GM23338 (cell line): ENCODE measurements at regions not wholly inside any gene's neighbourhood (a gene's known extent, or its start where the extent isn't known, plus 50 kb on each side); places are given as distances from the start of the nearest gene placed in this dataset.

Experiments used
- ATAC-seq: fragments of 200-7000 bp; cut with Tn5 transposase; 3 replicates; pipeline ENCODE4 v1.9.1; 2020
- DNase-seq: peaks from one replicate; pipeline ENCODE4 v3.0.0-alpha.2; 2015; ENCODE audit warnings: low spot score
- H2AFZ ChIP-seq: fragments of 200-600 bp; sonication (generic); 2 replicates; pipeline ENCODE4 v1.8.0; 2016; ENCODE audit warnings: antibody characterized with exemption, mild to moderate bottlenecking, moderate library complexity
- H3F3A ChIP-seq: fragments of 200-600 bp; sonication (generic); replicated peaks from 2 replicates; pipeline ENCODE4 v1.8.0; 2017; ENCODE audit warnings: antibody characterized with exemption, mixed run types, low read depth
- H3K27ac ChIP-seq: fragments of 200-600 bp; sonication (generic); 2 replicates; pipeline ENCODE4 v1.6.1; 2016; ENCODE audit warnings: low read depth
- H3K27me3 ChIP-seq: fragments of 200-600 bp; sonication (generic); 2 replicates; pipeline ENCODE4 v1.8.0; 2016; ENCODE audit warnings: mild to moderate bottlenecking, mixed run types, moderate library complexity; ENCODE audit not compliant: insufficient read depth
- H3K36me3 ChIP-seq: fragments of 200-600 bp; sonication (generic); 2 replicates; pipeline ENCODE4 v1.8.0; 2016; ENCODE audit warnings: mild to moderate bottlenecking; ENCODE audit not compliant: insufficient read depth
- H3K4me1 ChIP-seq: fragments of 200-600 bp; sonication (generic); 2 replicates; pipeline ENCODE4 v1.8.0; 2016; ENCODE audit warnings: mild to moderate bottlenecking, moderate library complexity; ENCODE audit not compliant: insufficient read depth
- H3K4me2 ChIP-seq: fragments of 200-600 bp; sonication (generic); 2 replicates; pipeline ENCODE4 v1.7.1; 2017; ENCODE audit warnings: mixed run types
- H3K4me3 ChIP-seq: fragments of 200-600 bp; sonication (generic); 2 replicates; pipeline ENCODE4 v1.6.1; 2016; ENCODE audit warnings: mixed run types
- H3K79me2 ChIP-seq: fragments of 200-600 bp; sonication (generic); replicated peaks from 2 replicates; pipeline ENCODE4 v1.8.0; 2017; ENCODE audit warnings: mild to moderate bottlenecking; ENCODE audit not compliant: insufficient read depth
- H3K9me2 ChIP-seq: fragments of 200-600 bp; sonication (generic); 2 replicates; pipeline ENCODE4 v1.8.0; 2017; ENCODE audit not compliant: insufficient read depth
- H4K20me1 ChIP-seq: fragments of 200-600 bp; sonication (generic); replicated peaks from 2 replicates; pipeline ENCODE4 v1.8.0; 2017; ENCODE audit warnings: mild to moderate bottlenecking; ENCODE audit not compliant: insufficient read depth
- H3K27ac Mint-ChIP-seq: 2 replicates; pipeline ENCODE4 v1.8.0; 2020; ENCODE audit warnings: inconsistent platforms, mild to moderate bottlenecking, moderate library complexity, mixed read lengths
- H3K27me3 Mint-ChIP-seq: 3 replicates; pipeline ENCODE4 v1.8.0; 2022; ENCODE audit warnings: low read depth, mild to moderate bottlenecking, moderate library complexity, mixed read lengths, inconsistent platforms; ENCODE audit not compliant: insufficient read depth, poor library complexity
- H3K36me3 Mint-ChIP-seq: 3 replicates; pipeline ENCODE4 v1.8.0; 2021; ENCODE audit warnings: low read depth, mild to moderate bottlenecking, inconsistent platforms, moderate library complexity, mixed read lengths
- H3K4me1 Mint-ChIP-seq: 3 replicates; pipeline ENCODE4 v1.8.0; 2020; ENCODE audit warnings: mild to moderate bottlenecking, inconsistent platforms, mixed read lengths
- H3K4me3 Mint-ChIP-seq: 3 replicates; pipeline ENCODE4 v1.8.0; 2021; ENCODE audit warnings: moderate library complexity, mild to moderate bottlenecking, inconsistent platforms, mixed read lengths
- H3K9me3 Mint-ChIP-seq: 3 replicates; pipeline ENCODE4 v1.8.0; 2020; ENCODE audit warnings: moderate library complexity, mild to moderate bottlenecking, inconsistent platforms, mixed read lengths
- CREB1 ChIP-seq: fragments of 250-450 bp; sonication (Bioruptor Pico); IDR thresholded peaks from 2 replicates; pipeline ENCODE4 v1.5.0; 2020; ENCODE audit warnings: low read depth, mild to moderate bottlenecking, moderate library complexity
- EZH2 ChIP-seq: fragments of 200-600 bp; sonication (generic); IDR thresholded peaks from one replicate; pipeline ENCODE4 v1.8.0; 2017; ENCODE audit warnings: antibody characterized with exemption, mild to moderate bottlenecking, low read depth; ENCODE audit not compliant: unreplicated experiment
- EZH2phosphoT487 ChIP-seq: fragments of 200-600 bp; sonication (generic); IDR thresholded peaks from one replicate; pipeline ENCODE4 v1.8.1; 2018; ENCODE audit warnings: antibody characterized with exemption; ENCODE audit not compliant: unreplicated experiment
- JUNB ChIP-seq: IDR thresholded peaks from one replicate; pipeline ENCODE4 v1.6.1; 2016; ENCODE audit warnings: antibody characterized with exemption; ENCODE audit not compliant: unreplicated experiment
- NANOG ChIP-seq: IDR thresholded peaks from 2 replicates; pipeline ENCODE4 v1.6.1; 2016; ENCODE audit warnings: antibody characterized with exemption, borderline replicate concordance
- POLR2AphosphoS5 ChIP-seq: IDR thresholded peaks from 2 replicates; pipeline ENCODE4 v1.6.1; 2016; ENCODE audit warnings: antibody characterized with exemption, low read depth
- STAT1 ChIP-seq: IDR thresholded peaks from one replicate; pipeline ENCODE4 v1.6.1; 2016; ENCODE audit warnings: antibody characterized with exemption; ENCODE audit not compliant: unreplicated experiment
- ZNF114 ChIP-seq: fragments of 250-450 bp; sonication (Bioruptor Pico); IDR thresholded peaks from 2 replicates; pipeline ENCODE4 v1.5.0; 2020; ENCODE audit warnings: mild to moderate bottlenecking, moderate library complexity
- ZNF331 ChIP-seq: fragments of 250-450 bp; sonication (Bioruptor Pico); IDR thresholded peaks from 2 replicates; pipeline ENCODE4 v1.5.0; 2020; ENCODE audit warnings: low read depth, mild to moderate bottlenecking, moderate library complexity
- TF ChIP-seq, protein P1 (sequence below): IDR thresholded peaks from 2 replicates; pipeline ENCODE4 v1.6.1; 2016; ENCODE audit warnings: antibody characterized with exemption
- TF ChIP-seq, protein P2 (sequence below): IDR thresholded peaks from one replicate; pipeline ENCODE4 v1.6.1; 2018; ENCODE audit warnings: antibody characterized with exemption; ENCODE audit not compliant: unreplicated experiment
- TF ChIP-seq, protein P3 (sequence below), 2 experiments: fragments of 200-600 bp in 1 of 2; sonication (generic) in 1 of 2; conservative IDR thresholded peaks; 2 replicates each; pipeline versions ENCODE4 v1.5.1 to v1.6.1; 2016 to 2017; ENCODE audit warnings: antibody characterized with exemption in 2 of 2, low read depth in 2 of 2, mild to moderate bottlenecking in 2 of 2, moderate library complexity in 1 of 2
- TF ChIP-seq, protein P4 (sequence below): fragments of 250-450 bp; sonication (Bioruptor Pico); IDR thresholded peaks from 2 replicates; pipeline ENCODE4 v1.5.0; 2020; ENCODE audit warnings: mild to moderate bottlenecking, moderate library complexity

DNA sequence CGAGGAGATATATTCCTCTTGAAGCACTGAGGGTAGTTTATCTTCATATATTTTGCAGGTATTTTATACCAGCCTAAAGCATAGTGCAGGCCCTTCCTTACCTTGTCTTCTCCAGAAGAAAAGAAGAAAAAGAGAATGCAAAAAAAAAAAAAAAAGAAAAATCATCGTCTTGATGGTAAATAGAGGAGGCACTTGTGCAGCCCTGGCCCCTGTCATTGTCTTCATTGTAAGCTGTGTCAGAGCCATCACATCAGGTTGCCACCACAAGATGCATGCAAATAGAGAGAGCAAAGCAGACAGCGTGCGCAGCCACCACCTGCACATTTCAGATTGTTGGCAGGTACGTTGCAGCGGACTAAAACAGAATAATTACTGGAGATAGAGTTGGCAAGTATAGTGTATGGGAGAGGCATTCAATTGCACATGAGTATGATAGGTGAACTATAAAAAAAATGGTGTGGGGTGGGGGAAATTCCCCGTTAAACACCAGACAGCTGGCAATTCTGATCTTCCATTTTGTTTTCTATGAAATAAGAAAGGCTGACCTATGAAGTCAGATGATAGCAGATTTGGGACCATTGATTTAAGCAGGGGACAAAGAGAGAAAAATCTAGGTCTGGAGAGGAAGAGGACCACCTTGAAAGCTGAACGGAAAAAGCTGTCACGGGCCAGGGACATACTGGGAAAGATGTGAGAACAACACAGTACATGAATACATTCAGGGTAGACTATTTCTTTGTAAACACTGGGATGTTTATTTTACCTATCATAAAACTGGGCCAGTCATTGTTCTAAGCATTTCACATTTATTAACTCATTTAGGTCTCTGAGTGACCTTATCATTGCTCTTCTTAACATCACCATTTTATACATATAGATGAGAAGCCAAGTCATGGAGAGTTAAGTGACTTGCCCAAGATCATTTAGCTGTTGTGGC is 306.3 kb upstream of the SP8 start:
- H3K4me1 ChIP-seq: 0 out of 2 replicates have a peak, but pooled peaks cover 5% of the 10 kb centered on the region
- no peak overlapping the region; the same call in 1 of the 2 replicates for H2AFZ ChIP-seq
- TF ChIP-seq, protein P1, sequence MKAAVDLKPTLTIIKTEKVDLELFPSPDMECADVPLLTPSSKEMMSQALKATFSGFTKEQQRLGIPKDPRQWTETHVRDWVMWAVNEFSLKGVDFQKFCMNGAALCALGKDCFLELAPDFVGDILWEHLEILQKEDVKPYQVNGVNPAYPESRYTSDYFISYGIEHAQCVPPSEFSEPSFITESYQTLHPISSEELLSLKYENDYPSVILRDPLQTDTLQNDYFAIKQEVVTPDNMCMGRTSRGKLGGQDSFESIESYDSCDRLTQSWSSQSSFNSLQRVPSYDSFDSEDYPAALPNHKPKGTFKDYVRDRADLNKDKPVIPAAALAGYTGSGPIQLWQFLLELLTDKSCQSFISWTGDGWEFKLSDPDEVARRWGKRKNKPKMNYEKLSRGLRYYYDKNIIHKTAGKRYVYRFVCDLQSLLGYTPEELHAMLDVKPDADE: no peak
- no peak for TF ChIP-seq STAT1
- TF ChIP-seq JUNB: no peak
- TF ChIP-seq EZH2phosphoT487: no peak
- TF ChIP-seq, protein P2, sequence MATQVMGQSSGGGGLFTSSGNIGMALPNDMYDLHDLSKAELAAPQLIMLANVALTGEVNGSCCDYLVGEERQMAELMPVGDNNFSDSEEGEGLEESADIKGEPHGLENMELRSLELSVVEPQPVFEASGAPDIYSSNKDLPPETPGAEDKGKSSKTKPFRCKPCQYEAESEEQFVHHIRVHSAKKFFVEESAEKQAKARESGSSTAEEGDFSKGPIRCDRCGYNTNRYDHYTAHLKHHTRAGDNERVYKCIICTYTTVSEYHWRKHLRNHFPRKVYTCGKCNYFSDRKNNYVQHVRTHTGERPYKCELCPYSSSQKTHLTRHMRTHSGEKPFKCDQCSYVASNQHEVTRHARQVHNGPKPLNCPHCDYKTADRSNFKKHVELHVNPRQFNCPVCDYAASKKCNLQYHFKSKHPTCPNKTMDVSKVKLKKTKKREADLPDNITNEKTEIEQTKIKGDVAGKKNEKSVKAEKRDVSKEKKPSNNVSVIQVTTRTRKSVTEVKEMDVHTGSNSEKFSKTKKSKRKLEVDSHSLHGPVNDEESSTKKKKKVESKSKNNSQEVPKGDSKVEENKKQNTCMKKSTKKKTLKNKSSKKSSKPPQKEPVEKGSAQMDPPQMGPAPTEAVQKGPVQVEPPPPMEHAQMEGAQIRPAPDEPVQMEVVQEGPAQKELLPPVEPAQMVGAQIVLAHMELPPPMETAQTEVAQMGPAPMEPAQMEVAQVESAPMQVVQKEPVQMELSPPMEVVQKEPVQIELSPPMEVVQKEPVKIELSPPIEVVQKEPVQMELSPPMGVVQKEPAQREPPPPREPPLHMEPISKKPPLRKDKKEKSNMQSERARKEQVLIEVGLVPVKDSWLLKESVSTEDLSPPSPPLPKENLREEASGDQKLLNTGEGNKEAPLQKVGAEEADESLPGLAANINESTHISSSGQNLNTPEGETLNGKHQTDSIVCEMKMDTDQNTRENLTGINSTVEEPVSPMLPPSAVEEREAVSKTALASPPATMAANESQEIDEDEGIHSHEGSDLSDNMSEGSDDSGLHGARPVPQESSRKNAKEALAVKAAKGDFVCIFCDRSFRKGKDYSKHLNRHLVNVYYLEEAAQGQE: no peak
- TF ChIP-seq ZNF331 (CRISPR knock-in tag): no peak
- TF ChIP-seq EZH2: no peak
- TF ChIP-seq NANOG: no peak
- TF ChIP-seq, protein P3, sequence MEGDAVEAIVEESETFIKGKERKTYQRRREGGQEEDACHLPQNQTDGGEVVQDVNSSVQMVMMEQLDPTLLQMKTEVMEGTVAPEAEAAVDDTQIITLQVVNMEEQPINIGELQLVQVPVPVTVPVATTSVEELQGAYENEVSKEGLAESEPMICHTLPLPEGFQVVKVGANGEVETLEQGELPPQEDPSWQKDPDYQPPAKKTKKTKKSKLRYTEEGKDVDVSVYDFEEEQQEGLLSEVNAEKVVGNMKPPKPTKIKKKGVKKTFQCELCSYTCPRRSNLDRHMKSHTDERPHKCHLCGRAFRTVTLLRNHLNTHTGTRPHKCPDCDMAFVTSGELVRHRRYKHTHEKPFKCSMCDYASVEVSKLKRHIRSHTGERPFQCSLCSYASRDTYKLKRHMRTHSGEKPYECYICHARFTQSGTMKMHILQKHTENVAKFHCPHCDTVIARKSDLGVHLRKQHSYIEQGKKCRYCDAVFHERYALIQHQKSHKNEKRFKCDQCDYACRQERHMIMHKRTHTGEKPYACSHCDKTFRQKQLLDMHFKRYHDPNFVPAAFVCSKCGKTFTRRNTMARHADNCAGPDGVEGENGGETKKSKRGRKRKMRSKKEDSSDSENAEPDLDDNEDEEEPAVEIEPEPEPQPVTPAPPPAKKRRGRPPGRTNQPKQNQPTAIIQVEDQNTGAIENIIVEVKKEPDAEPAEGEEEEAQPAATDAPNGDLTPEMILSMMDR (conservative IDR thresholded peaks at IDR 0.05; ENCODE audit: low read depth in 2 of 2): no peak
- TF ChIP-seq ZNF114: no peak
- no peak for TF ChIP-seq CREB1 (CRISPR knock-in tag)
- TF ChIP-seq, protein P4, sequence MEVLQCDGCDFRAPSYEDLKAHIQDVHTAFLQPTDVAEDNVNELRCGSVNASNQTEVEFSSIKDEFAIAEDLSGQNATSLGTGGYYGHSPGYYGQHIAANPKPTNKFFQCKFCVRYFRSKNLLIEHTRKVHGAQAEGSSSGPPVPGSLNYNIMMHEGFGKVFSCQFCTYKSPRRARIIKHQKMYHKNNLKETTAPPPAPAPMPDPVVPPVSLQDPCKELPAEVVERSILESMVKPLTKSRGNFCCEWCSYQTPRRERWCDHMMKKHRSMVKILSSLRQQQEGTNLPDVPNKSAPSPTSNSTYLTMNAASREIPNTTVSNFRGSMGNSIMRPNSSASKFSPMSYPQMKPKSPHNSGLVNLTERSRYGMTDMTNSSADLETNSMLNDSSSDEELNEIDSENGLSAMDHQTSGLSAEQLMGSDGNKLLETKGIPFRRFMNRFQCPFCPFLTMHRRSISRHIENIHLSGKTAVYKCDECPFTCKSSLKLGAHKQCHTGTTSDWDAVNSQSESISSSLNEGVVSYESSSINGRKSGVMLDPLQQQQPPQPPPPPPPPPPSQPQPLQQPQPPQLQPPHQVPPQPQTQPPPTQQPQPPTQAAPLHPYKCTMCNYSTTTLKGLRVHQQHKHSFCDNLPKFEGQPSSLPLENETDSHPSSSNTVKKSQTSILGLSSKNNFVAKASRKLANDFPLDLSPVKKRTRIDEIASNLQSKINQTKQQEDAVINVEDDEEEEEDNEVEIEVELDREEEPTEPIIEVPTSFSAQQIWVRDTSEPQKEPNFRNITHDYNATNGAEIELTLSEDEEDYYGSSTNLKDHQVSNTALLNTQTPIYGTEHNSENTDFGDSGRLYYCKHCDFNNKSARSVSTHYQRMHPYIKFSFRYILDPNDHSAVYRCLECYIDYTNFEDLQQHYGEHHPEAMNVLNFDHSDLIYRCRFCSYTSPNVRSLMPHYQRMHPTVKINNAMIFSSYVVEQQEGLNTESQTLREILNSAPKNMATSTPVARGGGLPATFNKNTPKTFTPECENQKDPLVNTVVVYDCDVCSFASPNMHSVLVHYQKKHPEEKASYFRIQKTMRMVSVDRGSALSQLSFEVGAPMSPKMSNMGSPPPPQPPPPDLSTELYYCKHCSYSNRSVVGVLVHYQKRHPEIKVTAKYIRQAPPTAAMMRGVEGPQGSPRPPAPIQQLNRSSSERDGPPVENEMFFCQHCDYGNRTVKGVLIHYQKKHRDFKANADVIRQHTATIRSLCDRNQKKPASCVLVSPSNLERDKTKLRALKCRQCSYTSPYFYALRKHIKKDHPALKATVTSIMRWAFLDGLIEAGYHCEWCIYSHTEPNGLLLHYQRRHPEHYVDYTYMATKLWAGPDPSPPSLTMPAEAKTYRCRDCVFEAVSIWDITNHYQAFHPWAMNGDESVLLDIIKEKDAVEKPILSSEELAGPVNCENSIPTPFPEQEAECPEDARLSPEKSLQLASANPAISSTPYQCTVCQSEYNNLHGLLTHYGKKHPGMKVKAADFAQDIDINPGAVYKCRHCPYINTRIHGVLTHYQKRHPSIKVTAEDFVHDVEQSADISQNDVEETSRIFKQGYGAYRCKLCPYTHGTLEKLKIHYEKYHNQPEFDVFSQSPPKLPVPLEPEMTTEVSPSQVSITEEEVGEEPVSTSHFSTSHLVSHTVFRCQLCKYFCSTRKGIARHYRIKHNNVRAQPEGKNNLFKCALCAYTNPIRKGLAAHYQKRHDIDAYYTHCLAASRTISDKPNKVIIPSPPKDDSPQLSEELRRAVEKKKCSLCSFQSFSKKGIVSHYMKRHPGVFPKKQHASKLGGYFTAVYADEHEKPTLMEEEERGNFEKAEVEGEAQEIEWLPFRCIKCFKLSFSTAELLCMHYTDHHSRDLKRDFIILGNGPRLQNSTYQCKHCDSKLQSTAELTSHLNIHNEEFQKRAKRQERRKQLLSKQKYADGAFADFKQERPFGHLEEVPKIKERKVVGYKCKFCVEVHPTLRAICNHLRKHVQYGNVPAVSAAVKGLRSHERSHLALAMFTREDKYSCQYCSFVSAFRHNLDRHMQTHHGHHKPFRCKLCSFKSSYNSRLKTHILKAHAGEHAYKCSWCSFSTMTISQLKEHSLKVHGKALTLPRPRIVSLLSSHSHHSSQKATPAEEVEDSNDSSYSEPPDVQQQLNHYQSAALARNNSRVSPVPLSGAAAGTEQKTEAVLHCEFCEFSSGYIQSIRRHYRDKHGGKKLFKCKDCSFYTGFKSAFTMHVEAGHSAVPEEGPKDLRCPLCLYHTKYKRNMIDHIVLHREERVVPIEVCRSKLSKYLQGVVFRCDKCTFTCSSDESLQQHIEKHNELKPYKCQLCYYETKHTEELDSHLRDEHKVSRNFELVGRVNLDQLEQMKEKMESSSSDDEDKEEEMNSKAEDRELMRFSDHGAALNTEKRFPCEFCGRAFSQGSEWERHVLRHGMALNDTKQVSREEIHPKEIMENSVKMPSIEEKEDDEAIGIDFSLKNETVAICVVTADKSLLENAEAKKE (CRISPR knock-in tag): no peak
- no peak for TF ChIP-seq POLR2AphosphoS5
- ATAC-seq (no peak), DNase-seq (no peak)
- no peaks in the 10 kb centered on the region for H3K27me3 ChIP-seq
- H3F3A ChIP-seq: no peaks in the 10 kb centered on the region
- H3K4me2 ChIP-seq: no peak overlapping the region
- H3K79me2 ChIP-seq: no peaks in the 10 kb centered on the region
- no peaks in the 10 kb centered on the region for H4K20me1 ChIP-seq
- H3K36me3 ChIP-seq: no peaks in the 10 kb centered on the region
- H3K4me1 Mint-ChIP-seq: peaks cover 8% of the 10 kb centered on the region
- H3K9me3 Mint-ChIP-seq: no peaks in the 10 kb centered on the region; the same call in 2 of the 3 replicates
- H3K27me3 Mint-ChIP-seq: peaks cover 4% of the 10 kb centered on the region
- H3K27ac Mint-ChIP-seq: no peak overlapping the region
- H3K36me3 Mint-ChIP-seq: no peaks in the 10 kb centered on the region
- H3K27ac ChIP-seq: no peak overlapping the region
- peaks cover 5% of the 10 kb centered on the region; the same call in 1 of the 2 replicates for H3K9me2 ChIP-seq
- H3K4me3 ChIP-seq: no peak overlapping the region
- no peak overlapping the region for H3K4me3 Mint-ChIP-seq
